ENCODE measurements at regions not wholly inside any gene's neighbourhood (a gene's known extent, or its start where the extent isn't known, plus 50 kb on each side); places are given as distances from the start of the nearest gene placed in this dataset.
"Not testable (repeated sequence)": the region's sequence is repeated elsewhere in the genome, so short reads cannot be mapped to it uniquely, and the experiment has no call there.

GRCh38 chr3:103210583-103210982, 775.8 kb downstream of the ZPLD1 start:
- DNase-seq = no peak

- no peak for DNase-seq
These were observed 783.3 kb downstream of the ZPLD1 start for GRCh38 chr3:103218146-103218545.

DNA sequence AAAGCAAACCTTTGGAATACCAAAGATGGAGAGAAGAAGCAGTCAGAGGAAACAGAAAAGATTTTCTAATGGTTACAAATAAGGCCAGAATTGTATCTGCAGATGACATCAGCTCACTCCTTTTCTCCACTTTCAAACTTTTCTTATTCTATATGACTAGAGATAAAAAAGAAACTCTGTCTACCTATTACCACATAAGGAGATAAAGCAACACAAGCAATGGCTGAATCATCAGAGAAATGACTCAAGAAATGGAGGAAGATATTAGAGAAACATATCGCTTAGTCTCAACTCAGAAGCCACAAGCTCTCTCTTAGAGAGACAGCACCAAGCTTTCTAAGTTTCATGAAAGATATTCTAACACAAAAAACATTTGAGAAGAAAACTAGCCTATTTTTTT, 784.0 kb downstream of the ZPLD1 start:
- no peak for DNase-seq

DNA sequence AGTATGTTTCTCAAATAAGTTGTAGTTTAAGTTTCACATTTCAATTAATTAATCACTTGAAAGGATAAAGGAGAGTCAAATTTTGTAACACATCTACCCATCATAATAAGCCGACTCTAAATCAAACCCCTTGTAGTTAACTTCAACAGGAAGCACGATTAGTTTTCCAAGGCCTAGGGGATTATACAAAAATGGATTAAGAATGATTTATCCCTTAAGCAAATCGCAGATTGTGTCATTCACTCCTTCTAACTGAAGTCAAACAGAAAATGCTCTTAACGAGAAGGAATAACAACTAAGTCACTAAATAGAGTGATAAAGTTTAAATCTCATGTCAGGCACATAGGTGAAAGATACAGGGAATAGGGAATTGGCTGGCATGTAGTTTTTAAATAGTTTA, 792.8 kb downstream of the ZPLD1 start:
- no peak for DNase-seq

- DNase-seq = no peak
These were observed 812.6 kb downstream of the ZPLD1 start for GRCh38 chr3:103247459-103247858.

- not testable (repeated sequence) for DNase-seq
These were observed 820.0 kb downstream of the ZPLD1 start for GRCh38 chr3:103254827-103255226.

DNA sequence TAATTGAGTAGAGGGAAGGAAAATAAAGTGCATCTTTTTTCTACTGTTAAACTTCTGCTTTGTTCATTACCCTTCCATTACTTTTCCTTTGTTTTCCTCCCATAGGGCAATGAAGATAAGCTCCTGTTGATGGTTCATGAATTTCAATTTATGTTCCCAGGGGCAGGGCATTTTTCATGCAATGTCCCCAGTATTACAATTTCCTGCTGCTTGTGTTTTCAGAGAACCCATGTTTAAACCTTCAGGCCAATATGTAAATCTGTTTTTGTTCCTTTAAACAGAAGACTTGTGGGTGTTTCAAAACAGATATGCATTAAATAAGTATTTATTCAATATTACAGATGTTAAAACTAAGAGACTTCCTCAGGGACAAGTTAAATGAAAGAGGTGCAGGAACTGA, 834.5 kb downstream of the ZPLD1 start:
- no peak for DNase-seq

- no peak for DNase-seq
These were observed 836.8 kb downstream of the ZPLD1 start for GRCh38 chr3:103271575-103271974.

- no peak for DNase-seq
These were observed 861.3 kb downstream of the ZPLD1 start for GRCh38 chr3:103295974-103296570.

DNA sequence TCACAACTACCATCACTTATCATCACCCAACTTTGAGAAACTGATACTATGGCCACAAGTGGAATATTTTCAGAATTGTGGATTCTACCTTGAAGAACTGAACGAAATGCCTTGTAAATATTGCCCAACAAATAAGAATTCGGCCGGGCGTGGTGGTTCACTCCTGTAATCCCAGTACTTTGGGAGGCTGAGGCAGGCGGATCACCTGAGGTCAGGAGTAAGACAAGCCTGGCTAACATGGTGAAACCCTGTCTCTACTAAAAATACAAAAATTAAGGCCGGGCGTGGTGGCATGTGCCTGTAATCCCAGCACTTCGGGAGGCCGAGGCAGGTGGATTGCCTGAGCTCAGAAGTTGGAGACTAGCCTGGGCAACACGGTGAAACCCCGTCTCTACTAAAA, 862.7 kb downstream of the ZPLD1 start:
- not testable (repeated sequence) for DNase-seq

GRCh38 chr3:103306104-103306503, 871.3 kb downstream of the ZPLD1 start:
- DNase-seq = no peak

DNA sequence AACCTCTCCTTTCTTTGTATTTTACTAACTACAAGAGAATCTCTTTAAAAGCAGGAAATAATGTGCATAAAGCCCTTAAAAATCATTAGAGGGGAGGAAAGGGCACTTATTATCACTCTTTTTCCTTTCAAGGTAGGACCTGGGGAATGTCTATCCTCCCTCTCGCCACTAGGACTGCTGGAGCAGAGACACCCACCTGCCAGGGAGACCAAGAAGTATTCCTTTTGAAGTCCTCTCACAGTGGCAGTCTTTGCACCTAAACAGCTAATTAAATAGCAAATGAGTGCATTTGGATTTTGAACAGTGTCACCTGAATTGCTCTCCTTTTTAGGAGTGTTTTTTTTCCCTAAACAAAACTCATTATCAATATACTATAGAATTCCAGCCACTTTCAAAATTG, 874.1 kb downstream of the ZPLD1 start:
- no peak for DNase-seq

GRCh38 chr3:103319912-103320311, 885.1 kb downstream of the ZPLD1 start:
- DNase-seq = no peak

- no peak for DNase-seq
These were observed 902.5 kb downstream of the ZPLD1 start for GRCh38 chr3:103337179-103337845.

GRCh38 chr3:103341078-103341606, 906.3 kb downstream of the ZPLD1 start:
- no peak for DNase-seq

DNA sequence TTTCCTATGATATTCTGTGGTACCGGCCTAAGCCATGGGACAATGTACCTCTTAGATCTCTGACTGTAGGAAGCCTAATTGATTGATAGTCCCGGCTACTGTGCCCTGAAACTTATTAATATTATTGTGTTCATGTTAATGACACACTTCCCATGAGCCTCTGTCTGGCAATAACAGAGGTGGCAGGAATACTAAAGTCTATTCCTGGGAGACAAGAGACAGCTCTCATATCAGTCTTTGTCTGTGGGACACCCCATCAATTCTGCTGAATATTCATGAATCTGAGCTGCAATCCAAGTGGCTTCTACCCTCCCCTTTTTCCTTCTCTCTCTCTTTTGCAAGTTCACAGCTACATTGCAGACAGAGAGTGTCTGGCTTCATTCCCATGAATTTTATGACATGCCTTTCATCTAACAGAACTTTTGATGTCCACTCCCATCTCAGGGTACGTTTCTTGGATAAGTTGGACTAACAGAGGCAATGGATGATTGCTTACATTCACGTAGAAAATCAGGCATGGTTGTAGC, 907.5 kb downstream of the ZPLD1 start:
- no peak for DNase-seq

GRCh38 chr3:103349760-103350159, 914.9 kb downstream of the ZPLD1 start:
- DNase-seq = no peak

GRCh38 chr3:103365467-103365866, 930.7 kb downstream of the ZPLD1 start:
- DNase-seq = no peak

DNA sequence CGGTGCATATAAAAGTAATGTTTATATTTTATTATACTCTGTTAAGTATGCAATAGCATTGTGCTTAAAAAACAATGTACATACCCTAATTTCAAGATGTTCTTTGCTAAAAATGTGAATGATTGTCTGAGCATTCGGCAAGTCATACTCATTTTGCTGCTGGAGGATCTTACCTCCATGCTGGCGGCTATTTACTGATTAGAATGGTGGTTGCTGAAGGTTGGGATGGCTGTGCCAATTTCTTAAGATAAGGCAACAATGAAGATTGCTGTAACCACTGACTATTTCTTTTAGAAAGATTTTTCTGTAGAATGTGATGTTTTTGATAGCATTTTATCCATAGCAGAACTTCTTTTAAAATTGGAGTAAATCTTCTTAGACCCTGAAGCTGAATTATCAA, 932.7 kb downstream of the ZPLD1 start:
- DNase-seq = no peak

- DNase-seq = no peak
These were observed 936.6 kb downstream of the ZPLD1 start for GRCh38 chr3:103371411-103371810.

DNA sequence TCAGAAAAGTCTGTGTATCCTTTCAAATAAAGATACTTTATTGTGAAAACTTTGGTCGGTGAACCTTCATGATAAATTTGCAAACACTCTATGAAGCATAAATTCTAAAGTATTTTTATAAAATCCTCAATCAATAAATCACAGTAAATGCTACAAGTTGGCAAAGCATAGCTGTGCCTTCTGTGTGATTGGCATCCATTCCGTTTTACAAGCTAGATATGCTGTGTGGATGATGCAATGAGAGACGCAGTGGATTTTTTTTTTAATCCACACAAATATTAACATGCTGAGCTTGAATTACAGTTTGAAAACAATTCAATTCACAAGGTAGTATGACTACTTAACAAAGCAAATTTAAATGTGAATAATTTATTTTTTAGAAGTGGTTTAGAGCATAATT, 937.2 kb downstream of the ZPLD1 start:
- no peak for DNase-seq

GRCh38 chr3:103380391-103380790, 945.6 kb downstream of the ZPLD1 start:
- DNase-seq = no peak

GRCh38 chr3:103381296-103382079, 946.7 kb downstream of the ZPLD1 start:
- no peak for DNase-seq

Measured in activated CD4-positive, alpha-beta T cell treated with anti-CD3 and anti-CD28 coated beads for 4 hours (primary cell).